A549 (cell line): ENCODE measurements at regions not wholly inside any gene's neighbourhood (a gene's known extent, or its start where the extent isn't known, plus 50 kb on each side); places are given as distances from the start of the nearest gene placed in this dataset.

ENCODE experiments used
- ATAC-seq, 2 experiments: fragments of 200-7000 bp in 1 of 2; fragments of >200 bp in 1 of 2; cut with Nextera tagmentation in 1 of 2; cut with Tn5 transposase in 1 of 2; 3 replicates each; pipeline versions ENCODE4 v1.8.0 to v1.9.1; 2018 to 2020; ENCODE audit warnings: mild to moderate bottlenecking in 1 of 2, moderate library complexity in 1 of 2
- CTCF ChIA-PET: fragments of 300-600 bp; sonication (Branson Sonifier 250); formaldehyde crosslinking; extraction: SDS; loops from one replicate; lab custom pipeline; 2021; ENCODE audit warnings: antibody characterized with exemption, inconsistent platforms; lab: Yijun Ruan, JAX
- POLR2A ChIA-PET: fragments of 350-600 bp; formaldehyde crosslinking; extraction: SDS; loops from one replicate; lab custom pipeline; 2021; ENCODE audit warnings: antibody characterized with exemption, inconsistent platforms; lab: Yijun Ruan, JAX
- DNase-seq, 2 experiments: peaks; one replicate each; pipeline versions ENCODE4 v3.0.0 to v3.0.0-alpha.2; 2011 to 2016; ENCODE audit warnings: low read depth in 1 of 2, low spot score in 1 of 2
- FAIRE-seq: peaks from 2 replicates; lab custom pipeline; 2011; peaks lifted over from hg19 to GRCh38; lab: Jason Lieb, UNC
- H3K27ac ChIP-seq, 2 experiments: fragments of >200 bp; sonication (Bioruptor Twin); formaldehyde crosslinking; 3 replicates each; pipeline ENCODE4 v1.5.1; 2016 to 2017
- H3K4me1 ChIP-seq: fragments of >200 bp; sonication (Bioruptor Twin); formaldehyde crosslinking; 3 replicates; pipeline ENCODE4 v1.6.1; 2016
- H3K4me2 ChIP-seq: fragments of >200 bp; sonication (Bioruptor Twin); formaldehyde crosslinking; 3 replicates; pipeline ENCODE4 v1.6.1; 2016
- H3K4me3 ChIP-seq: fragments of >200 bp; sonication (Bioruptor Twin); formaldehyde crosslinking; 3 replicates; pipeline ENCODE4 v1.5.1; 2016
- H3K9me3 ChIP-seq: fragments of >200 bp; sonication (Bioruptor Twin); formaldehyde crosslinking; 3 replicates; pipeline ENCODE4 v1.6.1; 2016
- BHLHE40 ChIP-seq: IDR thresholded peaks from 2 replicates; pipeline ENCODE4 v1.6.1; 2012; ENCODE audit warnings: low read depth, low read length, inconsistent platforms
- CEBPB ChIP-seq, 2 experiments: fragments of >200 bp in 1 of 2; sonication (Bioruptor Twin) in 1 of 2; formaldehyde crosslinking in 1 of 2; IDR thresholded peaks; 2 replicates each; pipeline ENCODE4 v1.6.1; 2012 to 2016
- CHD2 ChIP-seq: fragments of 150-350 bp; IDR thresholded peaks from 2 replicates; pipeline ENCODE4 v1.6.1; 2014; ENCODE audit warnings: low read length; ENCODE audit not compliant: partially characterized antibody
- CHD4 ChIP-seq: fragments of 200-600 bp; sonication (generic); IDR thresholded peaks from 2 replicates; pipeline ENCODE4 v1.6.1; 2016; ENCODE audit warnings: antibody characterized with exemption, mild to moderate bottlenecking, borderline replicate concordance
- EHMT2 ChIP-seq: fragments of 200-600 bp; sonication (generic); IDR thresholded peaks from 2 replicates; pipeline ENCODE4 v1.6.1; 2016; ENCODE audit warnings: antibody characterized with exemption, low read depth, mild to moderate bottlenecking, moderate library complexity
- FOSB ChIP-seq: fragments of 250-450 bp; sonication (Bioruptor Pico); IDR thresholded peaks from 2 replicates; pipeline ENCODE4 v1.5.0; 2020; ENCODE audit warnings: mild to moderate bottlenecking, moderate library complexity
- FOSL2 ChIP-seq, 2 experiments: fragments of 450-650 bp in 1 of 2; fragments of >200 bp in 1 of 2; sonication (Bioruptor Twin) in 1 of 2; formaldehyde crosslinking; IDR thresholded peaks; 2 replicates each; pipeline versions ENCODE4 v1.5.0 to v1.6.1; 2016 to 2020; ENCODE audit warnings: mild to moderate bottlenecking in 1 of 2, moderate library complexity in 1 of 2
- FOXS1 ChIP-seq: fragments of 250-450 bp; sonication (Bioruptor Pico); IDR thresholded peaks from 2 replicates; pipeline ENCODE4 v1.5.0; 2020; ENCODE audit warnings: mild to moderate bottlenecking, moderate library complexity
- MAFK ChIP-seq: fragments of 450-650 bp; IDR thresholded peaks from 2 replicates; pipeline ENCODE4 v1.6.1; 2014; ENCODE audit not compliant: partially characterized antibody
- MAZ ChIP-seq: fragments of 150-350 bp; IDR thresholded peaks from 2 replicates; pipeline ENCODE4 v1.6.1; 2014; ENCODE audit warnings: antibody characterized with exemption, low read depth, low read length, borderline replicate concordance
- MYC ChIP-seq: IDR thresholded peaks from 2 replicates; pipeline ENCODE4 v1.6.1; 2012; ENCODE audit warnings: mild to moderate bottlenecking, inconsistent platforms, low read length, improper control_type of control experiment, borderline replicate concordance
- NFE2L2 ChIP-seq: fragments of 150-350 bp; conservative IDR thresholded peaks from 2 replicates; pipeline ENCODE4 v1.6.1; 2014; ENCODE audit warnings: low read length
- NPAS2 ChIP-seq: fragments of 250-450 bp; sonication (Bioruptor Pico); IDR thresholded peaks from 2 replicates; pipeline ENCODE4 v1.8.0; 2022; ENCODE audit warnings: mild to moderate bottlenecking, moderate library complexity, borderline replicate concordance
- PHF8 ChIP-seq: fragments of 200-600 bp; sonication (generic); IDR thresholded peaks from 2 replicates; pipeline ENCODE4 v1.6.1; 2016; ENCODE audit warnings: low read depth, mild to moderate bottlenecking, antibody characterized with exemption, moderate library complexity, borderline replicate concordance
- POLR2AphosphoS2 ChIP-seq: conservative IDR thresholded peaks from 2 replicates; pipeline ENCODE4 v1.6.1; 2012; ENCODE audit warnings: low read length, improper control_type of control experiment, inconsistent platforms
- RCOR1 ChIP-seq: fragments of 150-350 bp; IDR thresholded peaks from 2 replicates; pipeline ENCODE4 v1.6.1; 2014; ENCODE audit warnings: antibody characterized with exemption, low read length, low read depth
- SMC3 ChIP-seq: fragments of >200 bp; sonication (Bioruptor Twin); formaldehyde crosslinking; IDR thresholded peaks from 3 replicates; pipeline ENCODE4 v1.6.1; 2018; ENCODE audit warnings: inconsistent platforms
- SREBF2 ChIP-seq: fragments of 450-650 bp; IDR thresholded peaks from 2 replicates; pipeline ENCODE4 v1.6.1; 2014; ENCODE audit warnings: mild to moderate bottlenecking, moderate library complexity
- TFCP2L1 ChIP-seq: fragments of 250-450 bp; sonication (Bioruptor Pico); IDR thresholded peaks from 2 replicates; pipeline ENCODE4 v1.5.0; 2021; ENCODE audit warnings: mild to moderate bottlenecking
- TP53 ChIP-seq: fragments of 250-450 bp; sonication (Bioruptor Pico); IDR thresholded peaks from 2 replicates; pipeline ENCODE4 v1.5.0; 2021; ENCODE audit warnings: mild to moderate bottlenecking, moderate library complexity
- ZSCAN20 ChIP-seq: fragments of 250-450 bp; sonication (Bioruptor Pico); IDR thresholded peaks from 2 replicates; pipeline ENCODE4 v1.8.0; 2022; ENCODE audit warnings: mild to moderate bottlenecking, moderate library complexity
- WGBS: methylation state at CpG from one replicate; pipeline ENCODE4 v1.1.6; 2017; ENCODE audit errors: missing lambda C conversion rate; 5-methylcytosine and 5-hydroxymethylcytosine counted together
- TF ChIP-seq, protein P1 (sequence below): IDR thresholded peaks from 2 replicates; pipeline ENCODE4 v1.6.1; 2012
- TF ChIP-seq, protein P2 (sequence below): fragments of 450-650 bp; IDR thresholded peaks from 2 replicates; pipeline ENCODE4 v1.6.1; 2014; ENCODE audit warnings: antibody characterized with exemption
- TF ChIP-seq, protein P3 (sequence below): fragments of >200 bp; sonication (Bioruptor Twin); formaldehyde crosslinking; IDR thresholded peaks from 3 replicates; pipeline ENCODE4 v1.6.1; 2016
- TF ChIP-seq, protein P4 (sequence below): fragments of >200 bp; sonication (Bioruptor Twin); formaldehyde crosslinking; IDR thresholded peaks from 2 replicates; pipeline ENCODE4 v1.6.1; 2016
- TF ChIP-seq, protein P5 (sequence below): fragments of 150-350 bp; IDR thresholded peaks from 2 replicates; pipeline ENCODE4 v1.6.1; 2014; ENCODE audit warnings: low read depth, mild to moderate bottlenecking, low read length

DNA sequence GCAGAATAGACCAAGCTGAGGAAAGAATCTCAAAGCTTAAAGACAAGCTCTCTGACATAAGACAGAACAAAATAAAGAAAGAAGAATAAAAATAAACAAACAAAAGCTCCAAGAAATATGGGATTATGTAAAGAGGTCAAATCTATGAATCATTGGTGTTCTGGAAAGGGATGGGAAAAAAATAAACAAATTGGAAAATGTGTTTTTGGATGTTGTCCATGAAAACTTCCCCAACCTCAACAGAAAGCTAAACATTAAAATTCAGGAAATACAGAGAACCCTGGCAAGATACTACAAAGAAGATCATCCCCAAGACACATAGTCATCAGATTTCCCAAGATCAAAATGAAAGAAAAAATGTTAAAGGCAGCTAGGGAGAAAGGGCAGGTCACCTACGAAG, 662.0 kb upstream of the CDH18 start:
- ChIA-PET POLR2A (no interaction called here), CTCF (no interaction called here)
- Histone ChIP-seq H3K4me1 (no peaks in the 10 kb centered on the region), H3K4me2 (no peak overlapping the region), H3K27ac (no peak overlapping the region), H3K9me3 (peaks cover 5% of the 10 kb centered on the region; the same call in 1 of the 3 replicates), H3K4me3 (no peak overlapping the region)
- ATAC-seq (no peak), FAIRE-seq (no peak), DNase-seq (no peak)
- 13% methylated on average over 1 of the region's 1 CpG for WGBS
- TF ChIP-seq ZSCAN20 (CRISPR knock-in tag) (no peak), FOSL2 (IDR thresholded peaks at IDR 0.05) (no peak), FOSL2 (CRISPR knock-in tag; IDR thresholded peaks at IDR 0.05) (no peak), SMC3 (no peak), FOSB (no peak), MAFK (no peak), SREBF2 (no peak), CHD2 (no peak), FOXS1 (CRISPR knock-in tag) (no peak), MAZ (no peak), EHMT2 (no peak), BHLHE40 (no peak), MYC (no peak), NFE2L2 (no peak), CHD4 (no peak), PHF8 (no peak), RCOR1 (no peak)
- TF ChIP-seq, protein P1, sequence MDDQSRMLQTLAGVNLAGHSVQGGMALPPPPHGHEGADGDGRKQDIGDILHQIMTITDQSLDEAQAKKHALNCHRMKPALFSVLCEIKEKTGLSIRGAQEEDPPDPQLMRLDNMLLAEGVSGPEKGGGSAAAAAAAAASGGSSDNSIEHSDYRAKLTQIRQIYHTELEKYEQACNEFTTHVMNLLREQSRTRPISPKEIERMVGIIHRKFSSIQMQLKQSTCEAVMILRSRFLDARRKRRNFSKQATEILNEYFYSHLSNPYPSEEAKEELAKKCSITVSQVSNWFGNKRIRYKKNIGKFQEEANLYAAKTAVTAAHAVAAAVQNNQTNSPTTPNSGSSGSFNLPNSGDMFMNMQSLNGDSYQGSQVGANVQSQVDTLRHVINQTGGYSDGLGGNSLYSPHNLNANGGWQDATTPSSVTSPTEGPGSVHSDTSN, result no peak
- TF ChIP-seq, protein P2, sequence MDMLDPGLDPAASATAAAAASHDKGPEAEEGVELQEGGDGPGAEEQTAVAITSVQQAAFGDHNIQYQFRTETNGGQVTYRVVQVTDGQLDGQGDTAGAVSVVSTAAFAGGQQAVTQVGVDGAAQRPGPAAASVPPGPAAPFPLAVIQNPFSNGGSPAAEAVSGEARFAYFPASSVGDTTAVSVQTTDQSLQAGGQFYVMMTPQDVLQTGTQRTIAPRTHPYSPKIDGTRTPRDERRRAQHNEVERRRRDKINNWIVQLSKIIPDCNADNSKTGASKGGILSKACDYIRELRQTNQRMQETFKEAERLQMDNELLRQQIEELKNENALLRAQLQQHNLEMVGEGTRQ, result no peak
- TF ChIP-seq, protein P3, sequence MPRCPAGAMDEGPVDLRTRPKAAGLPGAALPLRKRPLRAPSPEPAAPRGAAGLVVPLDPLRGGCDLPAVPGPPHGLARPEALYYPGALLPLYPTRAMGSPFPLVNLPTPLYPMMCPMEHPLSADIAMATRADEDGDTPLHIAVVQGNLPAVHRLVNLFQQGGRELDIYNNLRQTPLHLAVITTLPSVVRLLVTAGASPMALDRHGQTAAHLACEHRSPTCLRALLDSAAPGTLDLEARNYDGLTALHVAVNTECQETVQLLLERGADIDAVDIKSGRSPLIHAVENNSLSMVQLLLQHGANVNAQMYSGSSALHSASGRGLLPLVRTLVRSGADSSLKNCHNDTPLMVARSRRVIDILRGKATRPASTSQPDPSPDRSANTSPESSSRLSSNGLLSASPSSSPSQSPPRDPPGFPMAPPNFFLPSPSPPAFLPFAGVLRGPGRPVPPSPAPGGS, result no peak
- TF ChIP-seq, protein P4, sequence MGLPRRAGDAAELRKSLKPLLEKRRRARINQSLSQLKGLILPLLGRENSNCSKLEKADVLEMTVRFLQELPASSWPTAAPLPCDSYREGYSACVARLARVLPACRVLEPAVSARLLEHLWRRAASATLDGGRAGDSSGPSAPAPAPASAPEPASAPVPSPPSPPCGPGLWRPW, result no peak

DNA sequence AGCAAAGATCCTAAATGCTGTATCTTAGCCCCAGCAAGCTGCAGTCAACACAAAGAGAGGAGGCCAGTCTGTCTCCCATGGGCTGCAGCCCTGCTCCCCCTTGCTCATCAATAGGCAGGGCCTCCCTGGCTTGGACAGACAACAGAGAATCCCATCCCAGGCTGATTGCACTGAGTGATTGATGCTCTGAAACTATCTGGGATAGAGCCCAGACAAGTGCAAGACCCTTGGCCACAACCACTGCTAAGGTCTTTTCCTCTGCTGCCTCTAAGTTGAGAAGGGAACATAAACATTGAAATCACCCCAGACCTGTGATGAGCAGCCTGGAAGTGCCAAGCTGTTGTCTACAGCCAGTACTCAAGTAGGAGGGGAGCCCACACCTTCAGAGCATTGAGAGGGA, 661.0 kb upstream of the CDH18 start:
- ChIA-PET POLR2A (no interaction called here), CTCF (no interaction called here)
- H3K4me2 ChIP-seq, result no peak overlapping the region
- no peaks in the 10 kb centered on the region for H3K4me1 ChIP-seq
- peaks cover 5% of the 10 kb centered on the region; the same call in 1 of the 3 replicates for H3K9me3 ChIP-seq
- no peak for FAIRE-seq
- no peak overlapping the region for H3K4me3 ChIP-seq
- no peak for TF ChIP-seq RCOR1
- TF ChIP-seq TFCP2L1 (CRISPR knock-in tag), result no peak
- TF ChIP-seq BHLHE40, result no peak
- no peak for TF ChIP-seq CEBPB (IDR thresholded peaks at IDR 0.05)
- TF ChIP-seq, all 56 proteins: peak for 0
- DNase-seq (no peak), ATAC-seq (no peak)
- no peak overlapping the region for H3K27ac ChIP-seq

DNA sequence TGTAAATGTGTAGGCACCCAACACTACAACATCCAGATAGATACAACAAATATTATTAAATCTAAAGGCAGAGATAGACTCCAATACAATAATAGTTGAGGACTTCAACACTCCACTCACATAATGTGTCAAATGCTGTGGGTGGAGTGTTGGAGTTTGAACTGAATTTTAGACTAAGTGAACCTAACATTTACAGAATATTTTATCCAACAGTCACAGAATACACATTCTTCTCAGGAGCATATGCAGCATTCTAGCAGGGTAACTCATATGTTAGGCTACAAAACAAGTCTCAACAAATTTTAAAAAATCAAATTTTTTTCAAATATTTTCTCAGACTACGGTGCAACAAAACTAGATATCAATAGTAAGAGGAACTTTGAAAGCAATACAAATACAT, 648.7 kb upstream of the CDH18 start:
- H3K27ac ChIP-seq, result no peak overlapping the region
- POLR2A ChIA-PET, result no interaction called here
- H3K4me1 ChIP-seq, result no peaks in the 10 kb centered on the region
- DNase-seq (no peak), ATAC-seq (no peak), FAIRE-seq (no peak)
- H3K4me3 ChIP-seq, result no peak overlapping the region
- CTCF ChIA-PET, result no interaction called here
- H3K4me2 ChIP-seq, result no peak overlapping the region
- WGBS, result 28% methylated on average over 1 of the region's 1 CpG
- no peaks in the 10 kb centered on the region for H3K9me3 ChIP-seq
- TF ChIP-seq, protein P2, result no peak
- no peak for TF ChIP-seq FOSL2 (IDR thresholded peaks at IDR 0.05)
- no peak for TF ChIP-seq FOSL2 (CRISPR knock-in tag; IDR thresholded peaks at IDR 0.05)
- TF ChIP-seq, protein P1, result no peak
- TF ChIP-seq NPAS2 (CRISPR knock-in tag), result no peak
- TF ChIP-seq POLR2AphosphoS2, result no peak
- TF ChIP-seq TFCP2L1 (CRISPR knock-in tag), result no peak
- TF ChIP-seq BHLHE40, result no peak
- no peak for TF ChIP-seq TP53
- no peak for TF ChIP-seq CEBPB (IDR thresholded peaks at IDR 0.05)
- TF ChIP-seq, protein P5, sequence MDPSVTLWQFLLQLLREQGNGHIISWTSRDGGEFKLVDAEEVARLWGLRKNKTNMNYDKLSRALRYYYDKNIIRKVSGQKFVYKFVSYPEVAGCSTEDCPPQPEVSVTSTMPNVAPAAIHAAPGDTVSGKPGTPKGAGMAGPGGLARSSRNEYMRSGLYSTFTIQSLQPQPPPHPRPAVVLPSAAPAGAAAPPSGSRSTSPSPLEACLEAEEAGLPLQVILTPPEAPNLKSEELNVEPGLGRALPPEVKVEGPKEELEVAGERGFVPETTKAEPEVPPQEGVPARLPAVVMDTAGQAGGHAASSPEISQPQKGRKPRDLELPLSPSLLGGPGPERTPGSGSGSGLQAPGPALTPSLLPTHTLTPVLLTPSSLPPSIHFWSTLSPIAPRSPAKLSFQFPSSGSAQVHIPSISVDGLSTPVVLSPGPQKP, result no peak
- no peak for TF ChIP-seq FOXS1 (CRISPR knock-in tag)
- TF ChIP-seq MAFK, result no peak
